IMR-90 (cell line): ENCODE measurements at regions not wholly inside any gene's neighbourhood (a gene's known extent, or its start where the extent isn't known, plus 50 kb on each side); places are given as distances from the start of the nearest gene placed in this dataset.

Experiments
- CEBPB ChIP-seq: IDR thresholded peaks from 2 replicates; pipeline ENCODE4 v1.6.1; 2012; ENCODE audit warnings: low read depth, low read length, improper control_type of control experiment
- CHD1 ChIP-seq: IDR thresholded peaks from 2 replicates; pipeline ENCODE4 v1.6.1; 2012; ENCODE audit warnings: low read depth, low read length, improper control_type of control experiment
- CTCF ChIP-seq: conservative IDR thresholded peaks from 2 replicates; pipeline ENCODE4 v1.5.1; 2012; ENCODE audit warnings: mild to moderate bottlenecking, low read depth, low read length, improper control_type of control experiment
- ELK1 ChIP-seq: fragments of 150-350 bp; IDR thresholded peaks from 2 replicates; pipeline ENCODE4 v1.6.1; 2016; ENCODE audit warnings: low read depth, mild to moderate bottlenecking, low read length, moderate library complexity, borderline replicate concordance
- FOS ChIP-seq: fragments of 150-350 bp; IDR thresholded peaks from 2 replicates; pipeline ENCODE4 v1.6.1; 2016; ENCODE audit warnings: low read depth, low read length
- MAFK ChIP-seq: IDR thresholded peaks from 2 replicates; pipeline ENCODE4 v1.6.1; 2012; ENCODE audit warnings: low read depth, low read length, improper control_type of control experiment
- MAZ ChIP-seq: IDR thresholded peaks from 2 replicates; pipeline ENCODE4 v1.6.1; 2012; ENCODE audit warnings: low read depth, mild to moderate bottlenecking, low read length, improper control_type of control experiment, moderate library complexity, borderline replicate concordance
- MXI1 ChIP-seq: IDR thresholded peaks from 2 replicates; pipeline ENCODE4 v1.6.1; 2012; ENCODE audit warnings: low read depth, mild to moderate bottlenecking, low read length, moderate library complexity, borderline replicate concordance
- NFE2L2 ChIP-seq: fragments of 150-350 bp; IDR thresholded peaks from 2 replicates; pipeline ENCODE4 v1.6.1; 2016; ENCODE audit warnings: low read depth, mild to moderate bottlenecking, low read length
- POLR2A ChIP-seq: IDR thresholded peaks from 2 replicates; pipeline ENCODE4 v1.6.1; 2012; ENCODE audit warnings: mild to moderate bottlenecking, low read depth, low read length
- RAD21 ChIP-seq: IDR thresholded peaks from 2 replicates; pipeline ENCODE4 v1.6.1; 2012; ENCODE audit warnings: low read length, improper control_type of control experiment
- RCOR1 ChIP-seq: IDR thresholded peaks from 2 replicates; pipeline ENCODE4 v1.6.1; 2012; ENCODE audit warnings: mild to moderate bottlenecking, low read length, improper control_type of control experiment; ENCODE audit not compliant: insufficient replicate concordance
- RFX5 ChIP-seq: IDR thresholded peaks from 2 replicates; pipeline ENCODE4 v1.8.0; 2012; ENCODE audit warnings: low read depth, mild to moderate bottlenecking, low read length, moderate library complexity
- SMC3 ChIP-seq: fragments of 150-350 bp; IDR thresholded peaks from 2 replicates; pipeline ENCODE4 v1.6.1; 2016; ENCODE audit warnings: low read depth, mild to moderate bottlenecking, antibody characterized with exemption, low read length, moderate library complexity

- TF ChIP-seq ELK1 (no peak), POLR2A (no peak), CTCF (no peak), RFX5 (no peak), RAD21 (no peak), SMC3 (no peak), FOS (no peak), CEBPB (no peak), MXI1 (no peak), RCOR1 (no peak), CHD1 (no peak), NFE2L2 (no peak), MAFK (no peak), MAZ (no peak)
These were observed 117.4 kb downstream of the TMA16 start for GRCh38 chr4:163611784-163612445.
